HepG2 (cell line): ENCODE measurements at regions not wholly inside any gene's neighbourhood (a gene's known extent, or its start where the extent isn't known, plus 50 kb on each side); places are given as distances from the start of the nearest gene placed in this dataset.

ENCODE experiments used
- ATAC-seq: fragments of 200-7000 bp; cut with Tn5 transposase; 3 replicates; pipeline ENCODE4 v1.9.1; 2020; ENCODE audit warnings: mild to moderate bottlenecking, moderate library complexity
- BruUV-seq: library from RNA; stranded (reverse); fragments of 400-500 nt; replicated peaks from 2 replicates; lab custom pipeline; 2021; lab: Mats Ljungman, UMichigan
- CTCF ChIA-PET: fragments of 300-600 bp; formaldehyde crosslinking; extraction: SDS; loops from one replicate; lab custom pipeline; 2021; ENCODE audit warnings: low total read pairs, inconsistent platforms, low intra/inter-chr PET ratio; lab: Yijun Ruan, JAX
- POLR2A ChIA-PET: fragments of 350-600 bp; sonication (Branson Sonifier 250); formaldehyde crosslinking; loops from one replicate; lab custom pipeline; 2020; ENCODE audit warnings: antibody characterized with exemption, inconsistent platforms; lab: Yijun Ruan, JAX
- DNase-seq: peaks from one replicate; pipeline ENCODE4 v3.0.0-alpha.2; 2015; ENCODE audit warnings: low spot score
- FAIRE-seq: peaks from 3 replicates; lab custom pipeline; 2011; peaks lifted over from hg19 to GRCh38; lab: Jason Lieb, UNC
- H2AFZ ChIP-seq: one replicate; pipeline ENCODE4 v1.6.1; 2011; ENCODE audit warnings: low read length, inconsistent platforms
- H3K27ac ChIP-seq: fragments of 300-600 bp; 3 replicates; pipeline ENCODE4 v1.8.0; 2011; ENCODE audit warnings: mixed run types, mild to moderate bottlenecking, mixed read lengths, low read length, inconsistent platforms; ENCODE audit not compliant: insufficient read depth; ENCODE audit errors: extremely low read length
- H3K27me3 ChIP-seq, 2 experiments: fragments of 200-600 bp in 1 of 2; 2 replicates in 1 of 2; 3 replicates in 1 of 2; pipeline versions ENCODE4 v1.6.0 to v1.8.0; 2011; ENCODE audit warnings: low read length in 2 of 2, mild to moderate bottlenecking in 2 of 2, moderate library complexity in 2 of 2, inconsistent platforms in 1 of 2; ENCODE audit not compliant: insufficient read depth in 2 of 2, control insufficient read depth in 1 of 2
- H3K36me3 ChIP-seq, 2 experiments: fragments of 200-600 bp in 1 of 2; replicated peaks in 1 of 2; 2 replicates in 1 of 2; 3 replicates in 1 of 2; pipeline versions ENCODE4 v1.5.1 to v1.8.0; 2011; ENCODE audit warnings: low read length in 2 of 2, inconsistent platforms in 1 of 2; ENCODE audit not compliant: insufficient read depth in 2 of 2, control insufficient read depth in 1 of 2
- H3K4me1 ChIP-seq: 2 replicates; pipeline ENCODE4 v1.5.1; 2012; ENCODE audit warnings: low read length, inconsistent platforms; ENCODE audit not compliant: insufficient read depth
- H3K4me2 ChIP-seq: 2 replicates; pipeline ENCODE4 v1.6.0; 2011; ENCODE audit warnings: low read depth, low read length, inconsistent platforms
- H3K4me3 ChIP-seq, 3 experiments: fragments of 200-600 bp in 1 of 3; sonication (generic), shearing (Covaris generic) in 1 of 3; replicated peaks in 1 of 3; 2 replicates each; pipeline ENCODE4 v1.5.1; 2011 to 2016; ENCODE audit warnings: low read length in 3 of 3, inconsistent platforms in 2 of 3, low read depth in 2 of 3, mild to moderate bottlenecking in 2 of 3, control low read depth in 1 of 3, mixed read lengths in 1 of 3; ENCODE audit not compliant: insufficient read depth in 1 of 3
- H3K79me2 ChIP-seq: one replicate; pipeline ENCODE4 v1.6.1; 2011; ENCODE audit warnings: low read length, inconsistent platforms; ENCODE audit not compliant: insufficient read depth
- H3K9ac ChIP-seq: 2 replicates; pipeline ENCODE4 v1.6.0; 2011; ENCODE audit warnings: mild to moderate bottlenecking, low read depth, low read length, inconsistent platforms; ENCODE audit not compliant: insufficient read depth
- H3K9me3 ChIP-seq: 2 replicates; pipeline ENCODE4 v1.5.1; 2012; ENCODE audit warnings: mild to moderate bottlenecking, low read length
- H4K20me1 ChIP-seq: 2 replicates; pipeline ENCODE4 v1.6.0; 2011; ENCODE audit warnings: inconsistent platforms, mild to moderate bottlenecking, low read length, moderate library complexity; ENCODE audit not compliant: insufficient read depth
- ATAD3A ChIP-seq: sonication (generic); formaldehyde crosslinking; IDR thresholded peaks from 2 replicates; pipeline ENCODE4 v1.4.0; 2020; ENCODE audit warnings: missing genetic modification reagents
- CBX5 ChIP-seq: sonication (generic); formaldehyde crosslinking; IDR thresholded peaks from 2 replicates; pipeline ENCODE4 v1.4.0; 2020; ENCODE audit warnings: missing genetic modification reagents, borderline replicate concordance
- DDIT3 ChIP-seq: sonication (generic); formaldehyde crosslinking; IDR thresholded peaks from 2 replicates; pipeline ENCODE4 v1.4.0; 2020; ENCODE audit warnings: mild to moderate bottlenecking, missing genetic modification reagents
- GTF2F1 ChIP-seq: fragments of 150-350 bp; IDR thresholded peaks from 2 replicates; pipeline ENCODE4 v1.6.1; 2014; ENCODE audit warnings: low read length
- MYPOP ChIP-seq: sonication (generic); formaldehyde crosslinking; IDR thresholded peaks from 2 replicates; pipeline ENCODE4 v1.8.1; 2023; ENCODE audit warnings: mild to moderate bottlenecking, moderate library complexity, missing genetic modification reagents
- SNAPC4 ChIP-seq: sonication (generic); formaldehyde crosslinking; IDR thresholded peaks from 2 replicates; pipeline ENCODE4 v1.4.0; 2020; ENCODE audit warnings: mild to moderate bottlenecking, missing genetic modification reagents
- TCF7L2 ChIP-seq: IDR thresholded peaks from 2 replicates; pipeline ENCODE4 v1.6.1; 2011; ENCODE audit warnings: mild to moderate bottlenecking, low read depth, low read length, moderate library complexity
- ZNF432 ChIP-seq: sonication (generic); formaldehyde crosslinking; IDR thresholded peaks from 2 replicates; pipeline ENCODE4 v1.5.0; 2020; ENCODE audit warnings: missing genetic modification reagents, mild to moderate bottlenecking, borderline replicate concordance
- ZNF678 ChIP-seq: sonication (generic); formaldehyde crosslinking; IDR thresholded peaks from 2 replicates; pipeline ENCODE4 v1.4.0; 2020; ENCODE audit warnings: mild to moderate bottlenecking, missing genetic modification reagents
- ZNF782 ChIP-seq: sonication (generic); formaldehyde crosslinking; IDR thresholded peaks from 2 replicates; pipeline ENCODE4 v1.4.0; 2020; ENCODE audit warnings: missing genetic modification reagents, mild to moderate bottlenecking, borderline replicate concordance
- ZNF816 ChIP-seq: sonication (generic); formaldehyde crosslinking; IDR thresholded peaks from 2 replicates; pipeline ENCODE4 v1.8.0; 2022; ENCODE audit warnings: missing genetic modification reagents, mild to moderate bottlenecking, borderline replicate concordance
- ZSCAN25 ChIP-seq: sonication (generic); formaldehyde crosslinking; IDR thresholded peaks from 2 replicates; pipeline ENCODE4 v1.8.0; 2022; ENCODE audit warnings: mild to moderate bottlenecking, missing genetic modification reagents
- WGBS: methylation state at CpG from one replicate; pipeline ENCODE4 v1.1.6; 2017; ENCODE audit warnings: low lambda C conversion rate; 5-methylcytosine and 5-hydroxymethylcytosine counted together
- in situ Hi-C: cut with HindIII; loops from 2 replicates; pipeline ENCODE4 v1.10.0; 2017; ENCODE audit warnings: low pct_unique_long_range_greater_than_20kb; ENCODE audit not compliant: extremely low pct_ligation_motif_present
- intact Hi-C: fragments of 100-400 bp; cut with micrococcal nuclease; formaldehyde crosslinking; loops from one replicate; pipeline ENCODE4 v1.10.0; 2022; ENCODE audit not compliant: unreplicated experiment
- TF ChIP-seq, protein P1 (sequence below): sonication (generic); formaldehyde crosslinking; IDR thresholded peaks from 2 replicates; pipeline ENCODE4 v1.5.0; 2020; ENCODE audit warnings: mild to moderate bottlenecking, missing genetic modification reagents, borderline replicate concordance

- Histone ChIP-seq H3K79me2 (no peaks in the 10 kb centered on the region), H3K4me1 (no peaks in the 10 kb centered on the region), H2AFZ (no peak overlapping the region), H3K27ac (no peak overlapping the region), H3K36me3 (no peaks in the 10 kb centered on the region), H3K9me3 (peaks cover 6% of the 10 kb centered on the region; the same call in 1 of the 2 replicates), H4K20me1 (no peaks in the 10 kb centered on the region), H3K4me3 (no peak overlapping the region), H3K27me3 (no peaks in the 10 kb centered on the region), H3K4me2 (no peak overlapping the region), H3K9ac (no peak overlapping the region)
- CTCF ChIA-PET: no interaction called here
- ATAC-seq: no peak
- intact Hi-C loops: no loop called here
- POLR2A ChIA-PET: no interaction called here
- in situ Hi-C loops: no loop called here
- FAIRE-seq: no peak
- WGBS: no CpG with 5 or more reads among the region's 2 CpGs
- DNase-seq: no peak
- BruUV-seq: no TSS peak
- TF ChIP-seq ZNF782 (CRISPR knock-in tag): no peak
- no peak for TF ChIP-seq MYPOP (CRISPR knock-in tag)
- TF ChIP-seq ZNF816 (CRISPR knock-in tag): no peak
- no peak for TF ChIP-seq SNAPC4 (CRISPR knock-in tag)
- TF ChIP-seq ZNF678 (CRISPR knock-in tag): no peak
- TF ChIP-seq ZNF432 (CRISPR knock-in tag): no peak
- TF ChIP-seq ZSCAN25 (CRISPR knock-in tag): no peak
- TF ChIP-seq TCF7L2: no peak
- no peak for TF ChIP-seq CBX5 (CRISPR knock-in tag)
- TF ChIP-seq DDIT3 (CRISPR knock-in tag): no peak
- TF ChIP-seq, protein P1, sequence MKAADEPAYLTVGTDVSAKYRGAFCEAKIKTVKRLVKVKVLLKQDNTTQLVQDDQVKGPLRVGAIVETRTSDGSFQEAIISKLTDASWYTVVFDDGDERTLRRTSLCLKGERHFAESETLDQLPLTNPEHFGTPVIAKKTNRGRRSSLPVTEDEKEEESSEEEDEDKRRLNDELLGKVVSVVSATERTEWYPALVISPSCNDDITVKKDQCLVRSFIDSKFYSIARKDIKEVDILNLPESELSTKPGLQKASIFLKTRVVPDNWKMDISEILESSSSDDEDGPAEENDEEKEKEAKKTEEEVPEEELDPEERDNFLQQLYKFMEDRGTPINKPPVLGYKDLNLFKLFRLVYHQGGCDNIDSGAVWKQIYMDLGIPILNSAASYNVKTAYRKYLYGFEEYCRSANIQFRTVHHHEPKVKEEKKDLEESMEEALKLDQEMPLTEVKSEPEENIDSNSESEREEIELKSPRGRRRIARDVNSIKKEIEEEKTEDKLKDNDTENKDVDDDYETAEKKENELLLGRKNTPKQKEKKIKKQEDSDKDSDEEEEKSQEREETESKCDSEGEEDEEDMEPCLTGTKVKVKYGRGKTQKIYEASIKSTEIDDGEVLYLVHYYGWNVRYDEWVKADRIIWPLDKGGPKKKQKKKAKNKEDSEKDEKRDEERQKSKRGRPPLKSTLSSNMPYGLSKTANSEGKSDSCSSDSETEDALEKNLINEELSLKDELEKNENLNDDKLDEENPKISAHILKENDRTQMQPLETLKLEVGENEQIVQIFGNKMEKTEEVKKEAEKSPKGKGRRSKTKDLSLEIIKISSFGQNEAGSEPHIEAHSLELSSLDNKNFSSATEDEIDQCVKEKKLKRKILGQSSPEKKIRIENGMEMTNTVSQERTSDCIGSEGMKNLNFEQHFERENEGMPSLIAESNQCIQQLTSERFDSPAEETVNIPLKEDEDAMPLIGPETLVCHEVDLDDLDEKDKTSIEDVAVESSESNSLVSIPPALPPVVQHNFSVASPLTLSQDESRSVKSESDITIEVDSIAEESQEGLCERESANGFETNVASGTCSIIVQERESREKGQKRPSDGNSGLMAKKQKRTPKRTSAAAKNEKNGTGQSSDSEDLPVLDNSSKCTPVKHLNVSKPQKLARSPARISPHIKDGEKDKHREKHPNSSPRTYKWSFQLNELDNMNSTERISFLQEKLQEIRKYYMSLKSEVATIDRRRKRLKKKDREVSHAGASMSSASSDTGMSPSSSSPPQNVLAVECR (CRISPR knock-in tag): no peak
- TF ChIP-seq GTF2F1: no peak
- TF ChIP-seq ATAD3A (CRISPR knock-in tag): no peak
Measured at GRCh38 chrX:39307488-39307887, 506.2 kb downstream of the MID1IP1 start.
